C4-2B (cell line): ENCODE measurements at regions not wholly inside any gene's neighbourhood (a gene's known extent, or its start where the extent isn't known, plus 50 kb on each side); places are given as distances from the start of the nearest gene placed in this dataset.

ENCODE experiments used
- H3K27ac ChIP-seq: fragments of 450-650 bp; 2 replicates; pipeline ENCODE4 v1.5.1; 2017
- ZFX ChIP-seq: fragments of 450-650 bp; IDR thresholded peaks from 2 replicates; pipeline ENCODE4 v1.6.1; 2017
- TF ChIP-seq, protein P1 (sequence below): fragments of 450-650 bp; conservative IDR thresholded peaks from 2 replicates; pipeline ENCODE4 v1.5.1; 2017; ENCODE audit warnings: mild to moderate bottlenecking

DNA sequence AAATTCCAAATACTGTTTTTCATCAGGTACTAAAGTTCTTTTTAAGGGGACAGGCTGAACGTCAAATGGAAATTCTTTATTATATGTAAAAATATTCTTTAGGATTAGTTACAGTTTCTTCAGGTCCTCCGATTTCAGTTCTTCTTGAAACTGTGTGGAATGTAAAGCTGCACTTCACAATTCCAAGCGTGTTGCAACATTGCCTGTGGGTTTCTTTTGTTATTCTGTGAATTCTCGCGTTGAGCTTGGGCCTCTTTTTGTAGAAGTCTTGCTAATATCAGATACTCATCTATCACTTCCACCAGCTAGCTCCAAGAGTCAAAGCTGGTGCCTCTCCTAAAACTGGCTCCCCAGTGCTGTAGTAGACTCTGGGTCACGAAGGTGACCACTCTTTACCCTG, 642.6 kb downstream of the METTL4 start:
- no peak for TF ChIP-seq ZFX
- TF ChIP-seq, protein P1, sequence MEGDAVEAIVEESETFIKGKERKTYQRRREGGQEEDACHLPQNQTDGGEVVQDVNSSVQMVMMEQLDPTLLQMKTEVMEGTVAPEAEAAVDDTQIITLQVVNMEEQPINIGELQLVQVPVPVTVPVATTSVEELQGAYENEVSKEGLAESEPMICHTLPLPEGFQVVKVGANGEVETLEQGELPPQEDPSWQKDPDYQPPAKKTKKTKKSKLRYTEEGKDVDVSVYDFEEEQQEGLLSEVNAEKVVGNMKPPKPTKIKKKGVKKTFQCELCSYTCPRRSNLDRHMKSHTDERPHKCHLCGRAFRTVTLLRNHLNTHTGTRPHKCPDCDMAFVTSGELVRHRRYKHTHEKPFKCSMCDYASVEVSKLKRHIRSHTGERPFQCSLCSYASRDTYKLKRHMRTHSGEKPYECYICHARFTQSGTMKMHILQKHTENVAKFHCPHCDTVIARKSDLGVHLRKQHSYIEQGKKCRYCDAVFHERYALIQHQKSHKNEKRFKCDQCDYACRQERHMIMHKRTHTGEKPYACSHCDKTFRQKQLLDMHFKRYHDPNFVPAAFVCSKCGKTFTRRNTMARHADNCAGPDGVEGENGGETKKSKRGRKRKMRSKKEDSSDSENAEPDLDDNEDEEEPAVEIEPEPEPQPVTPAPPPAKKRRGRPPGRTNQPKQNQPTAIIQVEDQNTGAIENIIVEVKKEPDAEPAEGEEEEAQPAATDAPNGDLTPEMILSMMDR: no peak
- H3K27ac ChIP-seq: no peak overlapping the region

DNA sequence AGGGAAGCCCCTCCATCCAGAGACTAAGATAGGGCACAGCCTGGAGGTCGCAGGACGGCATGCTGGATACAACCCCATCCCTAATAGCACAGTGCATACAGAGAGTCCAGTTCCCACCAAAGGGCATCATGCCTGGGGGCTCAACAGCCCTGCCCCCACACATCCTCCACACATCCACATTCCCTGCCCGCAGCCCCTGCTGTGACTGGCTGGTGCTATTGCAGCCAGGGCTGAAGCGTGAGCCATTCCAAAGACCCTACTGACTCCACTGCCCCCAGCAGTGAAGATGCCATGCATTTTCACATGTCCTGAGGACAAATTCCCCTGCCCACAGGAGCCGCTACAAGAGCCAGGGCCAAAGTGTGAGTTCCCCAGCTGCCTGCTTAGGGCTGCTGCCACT, 641.6 kb downstream of the METTL4 start:
- TF ChIP-seq, protein P1: no peak
- no peak for TF ChIP-seq ZFX
- no peak overlapping the region for H3K27ac ChIP-seq

DNA sequence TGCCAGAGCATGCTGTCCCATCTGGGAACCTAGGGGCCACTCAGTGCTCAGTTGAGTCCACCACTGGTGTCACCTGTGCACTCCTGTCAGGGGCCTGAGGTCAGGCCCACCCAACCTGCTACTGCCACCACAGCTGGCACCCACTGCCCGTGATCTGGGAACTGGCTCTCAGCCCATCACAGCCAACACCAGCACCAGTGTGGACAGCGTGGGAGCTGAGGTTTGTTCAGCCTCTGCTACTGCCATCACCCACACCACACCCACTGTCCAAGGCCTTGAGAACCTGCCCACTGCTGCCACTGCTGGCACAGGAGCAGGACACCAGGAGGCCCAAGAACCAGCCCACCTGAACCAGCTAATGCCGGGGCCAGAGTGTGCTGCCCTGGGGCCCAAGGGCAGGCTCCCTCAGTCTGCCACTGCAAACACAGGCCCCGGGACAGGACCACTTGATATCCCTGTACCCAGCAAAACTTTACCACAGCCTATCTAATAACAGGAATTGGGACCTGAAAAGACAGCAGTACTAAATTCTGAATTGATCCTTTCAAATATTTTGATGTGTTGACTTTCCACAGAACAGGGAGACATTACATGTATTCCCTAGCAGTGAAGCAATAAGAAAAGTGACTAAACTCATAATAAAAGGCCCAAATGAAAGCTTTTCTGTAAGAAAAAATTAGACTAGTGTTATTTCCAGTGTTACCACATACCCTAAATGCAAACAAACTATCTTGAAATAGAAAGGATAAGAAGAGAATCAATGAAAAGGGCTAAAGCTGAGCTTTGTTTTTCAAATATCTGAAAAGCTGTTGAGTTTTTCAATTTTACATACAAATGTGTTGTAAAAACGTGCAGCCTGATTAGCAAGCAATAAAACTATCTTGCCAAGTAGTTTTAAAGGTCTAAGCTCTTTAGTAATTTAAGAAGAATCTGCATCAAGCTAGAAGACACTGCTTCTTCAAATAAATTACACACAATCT, 640.7 kb downstream of the METTL4 start:
- TF ChIP-seq, protein P1: no peak
- no peak for TF ChIP-seq ZFX
- no peak overlapping the region for H3K27ac ChIP-seq

DNA sequence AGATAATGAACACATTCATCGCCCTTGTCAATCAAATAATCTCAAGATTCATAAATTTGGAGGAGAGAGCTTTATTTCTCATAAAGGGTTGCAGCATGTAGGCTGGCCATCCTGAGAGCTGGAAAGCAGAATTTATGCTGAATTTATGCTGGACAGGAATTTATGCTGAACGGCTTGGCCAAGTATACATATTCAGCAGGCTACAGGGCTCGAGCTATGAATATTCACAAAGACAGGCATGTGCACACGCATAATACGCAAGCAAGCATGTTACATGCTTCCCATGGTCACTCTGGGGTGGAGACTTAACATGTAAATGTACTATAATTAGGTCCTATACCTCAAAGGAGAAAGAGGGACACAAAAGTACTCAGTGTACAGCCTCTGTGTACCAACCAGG, 618.8 kb downstream of the METTL4 start:
- H3K27ac ChIP-seq: no peak overlapping the region
- no peak for TF ChIP-seq ZFX
- TF ChIP-seq, protein P1: no peak

DNA sequence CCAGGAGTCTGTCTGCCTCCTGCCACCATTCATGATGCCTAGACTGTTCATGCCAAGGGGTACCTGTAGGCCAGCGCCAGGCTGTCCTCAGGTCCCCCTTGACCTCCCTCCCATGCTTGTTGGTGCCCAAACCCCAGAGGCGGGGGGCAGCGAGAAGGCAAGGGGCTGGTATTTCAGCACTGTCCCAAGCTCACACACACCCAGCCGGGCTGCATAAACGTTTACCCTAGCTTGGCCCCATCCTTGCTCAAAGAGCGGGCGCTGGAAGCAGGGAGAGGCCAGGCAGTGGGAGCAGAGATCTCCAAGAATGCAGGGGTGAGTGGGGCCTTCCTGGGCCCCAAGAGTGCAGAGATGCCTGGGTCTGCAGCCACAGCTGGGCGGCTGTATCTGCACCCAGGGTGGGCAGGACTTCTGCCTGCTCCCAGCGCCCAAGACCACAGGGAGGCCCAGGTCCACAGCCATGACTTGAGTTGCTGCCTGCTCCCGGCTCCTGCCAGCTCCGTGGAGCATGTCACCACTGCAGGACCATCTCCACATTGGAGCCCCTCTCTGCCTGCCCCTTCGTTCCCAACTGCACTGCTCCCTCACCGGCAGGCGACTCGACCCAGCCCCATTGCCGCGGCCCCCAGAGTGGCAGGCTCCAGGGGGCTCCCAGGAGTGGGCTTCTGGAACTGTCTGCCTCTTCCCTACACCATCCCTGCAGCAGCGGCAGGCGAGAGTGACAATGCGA, 616.6 kb downstream of the METTL4 start:
- H3K27ac ChIP-seq: no peak overlapping the region
- TF ChIP-seq ZFX: no peak
- TF ChIP-seq, protein P1: no peak

DNA sequence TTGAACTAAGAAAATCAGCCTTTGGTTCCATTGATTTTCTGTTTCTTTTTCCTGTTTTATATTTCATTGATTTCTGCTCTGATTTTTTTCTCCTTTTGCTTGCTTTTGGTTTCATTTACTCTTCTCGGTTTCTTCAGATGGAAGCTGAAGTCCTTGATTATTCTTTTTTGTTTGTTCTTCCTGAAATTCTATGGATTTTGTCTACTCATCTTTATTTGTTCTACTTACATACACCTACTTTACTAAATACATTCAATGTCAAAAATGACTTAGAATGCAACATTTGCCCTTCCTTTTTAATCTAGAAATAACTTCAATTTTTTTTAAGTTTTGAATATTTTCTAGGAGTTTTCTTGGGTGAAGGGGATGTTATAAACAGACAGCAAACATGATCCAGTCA, 612.5 kb downstream of the METTL4 start:
- no peak for TF ChIP-seq ZFX
- TF ChIP-seq, protein P1: no peak
- H3K27ac ChIP-seq: no peak overlapping the region

DNA sequence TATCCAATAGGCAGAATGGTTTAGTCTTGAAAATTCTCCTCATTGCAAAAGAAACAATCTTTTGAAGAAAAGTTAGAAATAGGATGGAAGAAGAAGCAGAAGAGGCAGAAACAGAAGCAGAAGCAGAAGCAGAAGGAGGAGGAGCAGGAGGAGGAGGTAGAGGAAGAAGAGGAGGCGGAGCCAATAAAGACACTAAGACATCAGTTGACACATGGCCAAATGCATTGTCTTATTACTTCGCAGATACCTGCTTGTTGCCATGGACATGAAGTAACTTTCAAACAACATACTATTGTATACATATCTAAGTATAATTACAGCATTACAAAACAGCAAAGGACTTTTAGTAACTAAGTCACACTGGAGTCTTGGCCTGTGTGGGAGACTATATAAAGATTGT, 606.3 kb downstream of the METTL4 start:
- TF ChIP-seq ZFX: no peak
- TF ChIP-seq, protein P1: no peak
- H3K27ac ChIP-seq: no peak overlapping the region
